ENCODE measurements at regions not wholly inside any gene's neighbourhood (a gene's known extent, or its start where the extent isn't known, plus 50 kb on each side); places are given as distances from the start of the nearest gene placed in this dataset.

- H3K27me3 ChIP-seq, result peaks cover 0 to 41% of the 10 kb centered on the region in 2 donors
- H3K27ac ChIP-seq, result no peak overlapping the region
- no peaks in the 10 kb centered on the region for H3K36me3 ChIP-seq
- no peak overlapping the region for H3K4me3 ChIP-seq
- no peaks in the 10 kb centered on the region for H3K4me1 ChIP-seq
- DNase-seq (ENCODE audit: low spot score in 2 of 2), result no peak
- no peaks in the 10 kb centered on the region for H3K9me3 ChIP-seq
- intact Hi-C loops (cut with DNase I; ENCODE audit: low total_unique reads), result no loop called here
- no peak for TF ChIP-seq POLR2AphosphoS5 (IDR thresholded peaks at IDR 0.05)
- TF ChIP-seq, protein P1, sequence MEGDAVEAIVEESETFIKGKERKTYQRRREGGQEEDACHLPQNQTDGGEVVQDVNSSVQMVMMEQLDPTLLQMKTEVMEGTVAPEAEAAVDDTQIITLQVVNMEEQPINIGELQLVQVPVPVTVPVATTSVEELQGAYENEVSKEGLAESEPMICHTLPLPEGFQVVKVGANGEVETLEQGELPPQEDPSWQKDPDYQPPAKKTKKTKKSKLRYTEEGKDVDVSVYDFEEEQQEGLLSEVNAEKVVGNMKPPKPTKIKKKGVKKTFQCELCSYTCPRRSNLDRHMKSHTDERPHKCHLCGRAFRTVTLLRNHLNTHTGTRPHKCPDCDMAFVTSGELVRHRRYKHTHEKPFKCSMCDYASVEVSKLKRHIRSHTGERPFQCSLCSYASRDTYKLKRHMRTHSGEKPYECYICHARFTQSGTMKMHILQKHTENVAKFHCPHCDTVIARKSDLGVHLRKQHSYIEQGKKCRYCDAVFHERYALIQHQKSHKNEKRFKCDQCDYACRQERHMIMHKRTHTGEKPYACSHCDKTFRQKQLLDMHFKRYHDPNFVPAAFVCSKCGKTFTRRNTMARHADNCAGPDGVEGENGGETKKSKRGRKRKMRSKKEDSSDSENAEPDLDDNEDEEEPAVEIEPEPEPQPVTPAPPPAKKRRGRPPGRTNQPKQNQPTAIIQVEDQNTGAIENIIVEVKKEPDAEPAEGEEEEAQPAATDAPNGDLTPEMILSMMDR (IDR thresholded peaks at IDR 0.05), result no peak
- TF ChIP-seq POLR2A (IDR thresholded peaks at IDR 0.05), result no peak
These were observed 89.8 kb upstream of the ACSL4 start for GRCh38 chrX:109822861-109823260.

- Histone ChIP-seq H3K27me3 (peaks cover 0 to 48% of the 10 kb centered on the region in 2 donors), H3K4me1 (no peaks in the 10 kb centered on the region), H3K4me3 (no peak overlapping the region), H3K27ac (no peak overlapping the region), H3K9me3 (no peaks in the 10 kb centered on the region), H3K36me3 (no peaks in the 10 kb centered on the region)
- TF ChIP-seq POLR2A (IDR thresholded peaks at IDR 0.05) (no peak), POLR2AphosphoS5 (IDR thresholded peaks at IDR 0.05) (no peak)
- no peak for DNase-seq (ENCODE audit: low spot score in 2 of 2)
- intact Hi-C loops (cut with DNase I; ENCODE audit: low total_unique reads), result no loop called here
These were observed 94.1 kb upstream of the ACSL4 start for GRCh38 chrX:109826954-109827708.

DNA sequence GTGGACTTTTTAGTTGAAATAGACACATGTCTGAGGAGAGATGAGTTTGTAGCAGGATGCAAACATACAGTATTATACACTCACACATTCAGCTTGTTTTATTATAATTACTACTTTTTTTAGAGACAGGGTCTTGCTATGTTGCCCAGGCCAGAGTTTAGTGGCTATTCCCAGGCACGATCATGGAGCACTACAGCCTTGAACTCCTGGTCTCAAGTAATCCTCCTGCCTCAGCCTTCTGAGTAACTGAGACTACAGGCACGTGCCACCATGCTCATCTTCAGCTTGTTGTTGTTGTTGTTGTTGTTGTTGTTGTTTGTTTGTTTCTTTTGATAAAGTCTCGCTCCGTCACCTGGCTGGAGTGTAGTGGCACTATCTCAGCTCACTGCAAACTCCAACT, 94.7 kb upstream of the ACSL4 start:
- Histone ChIP-seq H3K27ac (no peak overlapping the region), H3K9me3 (no peaks in the 10 kb centered on the region), H3K36me3 (no peaks in the 10 kb centered on the region), H3K4me1 (no peaks in the 10 kb centered on the region), H3K27me3 (peaks cover 0 to 48% of the 10 kb centered on the region in 2 donors), H3K4me3 (no peak overlapping the region)
- intact Hi-C loops (cut with DNase I; ENCODE audit: low total_unique reads), result no loop called here
- no peak for TF ChIP-seq POLR2AphosphoS5 (IDR thresholded peaks at IDR 0.05)
- TF ChIP-seq POLR2A (IDR thresholded peaks at IDR 0.05), result no peak
- TF ChIP-seq, protein P1 (IDR thresholded peaks at IDR 0.05), result no peak
- no peak for DNase-seq (ENCODE audit: low spot score in 2 of 2)

DNA sequence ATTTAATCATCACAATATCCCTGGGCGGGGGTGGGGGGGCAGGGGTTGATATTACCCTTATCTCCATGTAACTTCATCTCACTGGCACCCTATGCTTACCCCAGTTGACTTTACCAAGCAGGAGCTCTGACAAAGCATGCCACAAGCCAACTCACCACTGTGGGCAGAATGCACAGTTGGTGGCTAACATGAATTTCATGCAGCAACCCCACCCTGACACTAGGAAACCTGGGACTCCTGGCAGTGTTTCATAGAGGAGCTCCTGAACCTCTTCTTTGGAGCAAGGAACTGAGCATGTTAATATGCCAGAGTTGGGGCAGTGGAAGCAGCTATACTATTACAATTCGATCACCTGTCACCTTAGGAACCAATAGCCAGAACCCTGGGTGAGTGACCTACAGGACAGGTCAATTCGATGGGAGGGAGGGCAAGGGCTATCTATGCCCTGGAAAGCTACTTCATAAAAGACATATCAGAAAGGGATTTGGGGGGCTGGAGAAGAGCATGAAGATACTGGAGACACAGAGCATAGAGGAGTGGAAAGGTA, 97.2 kb upstream of the ACSL4 start:
- Histone ChIP-seq H3K36me3 (no peaks in the 10 kb centered on the region), H3K27ac (no peak overlapping the region), H3K9me3 (no peaks in the 10 kb centered on the region), H3K4me1 (no peaks in the 10 kb centered on the region), H3K4me3 (no peak overlapping the region), H3K27me3 (peaks cover 0 to 47% of the 10 kb centered on the region in 2 donors)
- TF ChIP-seq, protein P1 (IDR thresholded peaks at IDR 0.05), result no peak
- no peak for TF ChIP-seq POLR2A (IDR thresholded peaks at IDR 0.05)
- no peak for TF ChIP-seq POLR2AphosphoS5 (IDR thresholded peaks at IDR 0.05)
- no peak for DNase-seq (ENCODE audit: low spot score in 2 of 2)
- intact Hi-C loops (cut with DNase I; ENCODE audit: low total_unique reads), result no loop called here

GRCh38 chrX:109830704-109831206, 97.7 kb upstream of the ACSL4 start:
- H3K9me3 ChIP-seq, result no peaks in the 10 kb centered on the region
- no peak for DNase-seq (ENCODE audit: low spot score in 2 of 2)
- H3K36me3 ChIP-seq, result no peaks in the 10 kb centered on the region
- peaks cover 0 to 45% of the 10 kb centered on the region in 2 donors for H3K27me3 ChIP-seq
- no peak overlapping the region for H3K27ac ChIP-seq
- TF ChIP-seq POLR2AphosphoS5 (IDR thresholded peaks at IDR 0.05) (no peak), POLR2A (IDR thresholded peaks at IDR 0.05) (no peak)
- TF ChIP-seq, protein P1 (IDR thresholded peaks at IDR 0.05), result no peak
- no peak overlapping the region for H3K4me3 ChIP-seq
- intact Hi-C loops (cut with DNase I; ENCODE audit: low total_unique reads), result no loop called here
- H3K4me1 ChIP-seq, result no peaks in the 10 kb centered on the region
